MM.1S (cell line): ENCODE measurements at regions not wholly inside any gene's neighbourhood (a gene's known extent, or its start where the extent isn't known, plus 50 kb on each side); places are given as distances from the start of the nearest gene placed in this dataset.

Source experiments
- CTCF ChIP-seq: fragments of 300-600 bp; sonication (generic); IDR thresholded peaks from 2 replicates; pipeline ENCODE4 v1.5.1; 2016; ENCODE audit warnings: antibody characterized with exemption, low read length, mixed read lengths
- EZH2 ChIP-seq: fragments of 300-600 bp; sonication (generic); optimal IDR thresholded peaks from 2 replicates; pipeline ENCODE3; 2017; ENCODE audit warnings: low read depth, mild to moderate bottlenecking, antibody characterized with exemption, low read length, mixed read lengths

GRCh38 chr19:23539499-23539898 lies 144.2 kb upstream of the ZNF91 start:
- no peak for TF ChIP-seq CTCF
- TF ChIP-seq EZH2: no peak
